ENCODE measurements at regions not wholly inside any gene's neighbourhood (a gene's known extent, or its start where the extent isn't known, plus 50 kb on each side); places are given as distances from the start of the nearest gene placed in this dataset.

- TF ChIP-seq CTCF (IDR thresholded peaks at IDR 0.05; ENCODE audit: low read depth, low read length, poor library complexity, severe bottlenecking): no peak
- no peak for TF ChIP-seq EZH2phosphoT487 (IDR thresholded peaks at IDR 0.05; ENCODE audit: borderline replicate concordance, low read length)
Observed at GRCh38 chr13:79691826-79692225, 210.9 kb downstream of the NDFIP2 start.

All from DOHH2 (cell line).